ENCODE measurements at regions not wholly inside any gene's neighbourhood (a gene's known extent, or its start where the extent isn't known, plus 50 kb on each side); places are given as distances from the start of the nearest gene placed in this dataset.
A peak's percentile ranks its signal among the peaks of the same experiment; 100 is the strongest.

DNA sequence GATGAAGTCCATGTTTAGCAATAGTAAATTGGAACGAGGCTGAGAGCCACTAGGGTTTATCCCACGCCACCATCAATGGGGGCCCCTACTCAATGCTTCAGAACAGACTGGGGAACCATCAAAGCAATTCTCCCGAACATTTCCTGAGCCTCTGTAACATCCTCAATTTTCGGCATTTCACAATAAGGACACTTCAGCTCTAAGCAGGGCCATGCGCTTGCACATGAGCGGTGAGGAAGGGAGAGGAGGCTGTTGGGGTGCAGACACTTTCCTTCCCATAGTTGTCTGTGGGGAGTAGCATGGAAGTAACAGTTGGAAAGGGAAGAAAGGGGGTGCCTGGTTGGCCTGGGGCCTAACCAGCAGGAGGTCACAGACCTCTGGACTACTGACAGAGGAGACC lies 129.9 kb upstream of the PRMT8 start:
- FAIRE-seq (no peak), DNase-seq (ENCODE audit: insufficient read length, low spot score) (no peak)
- TF ChIP-seq, protein P1, sequence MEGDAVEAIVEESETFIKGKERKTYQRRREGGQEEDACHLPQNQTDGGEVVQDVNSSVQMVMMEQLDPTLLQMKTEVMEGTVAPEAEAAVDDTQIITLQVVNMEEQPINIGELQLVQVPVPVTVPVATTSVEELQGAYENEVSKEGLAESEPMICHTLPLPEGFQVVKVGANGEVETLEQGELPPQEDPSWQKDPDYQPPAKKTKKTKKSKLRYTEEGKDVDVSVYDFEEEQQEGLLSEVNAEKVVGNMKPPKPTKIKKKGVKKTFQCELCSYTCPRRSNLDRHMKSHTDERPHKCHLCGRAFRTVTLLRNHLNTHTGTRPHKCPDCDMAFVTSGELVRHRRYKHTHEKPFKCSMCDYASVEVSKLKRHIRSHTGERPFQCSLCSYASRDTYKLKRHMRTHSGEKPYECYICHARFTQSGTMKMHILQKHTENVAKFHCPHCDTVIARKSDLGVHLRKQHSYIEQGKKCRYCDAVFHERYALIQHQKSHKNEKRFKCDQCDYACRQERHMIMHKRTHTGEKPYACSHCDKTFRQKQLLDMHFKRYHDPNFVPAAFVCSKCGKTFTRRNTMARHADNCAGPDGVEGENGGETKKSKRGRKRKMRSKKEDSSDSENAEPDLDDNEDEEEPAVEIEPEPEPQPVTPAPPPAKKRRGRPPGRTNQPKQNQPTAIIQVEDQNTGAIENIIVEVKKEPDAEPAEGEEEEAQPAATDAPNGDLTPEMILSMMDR (IDR thresholded peaks at IDR 0.05; ENCODE audit: insufficient read depth, missing control alignments): no peak

GRCh38 chr12:3362737-3363136 lies 128.3 kb upstream of the PRMT8 start:
- TF ChIP-seq, protein P1 (IDR thresholded peaks at IDR 0.05; ENCODE audit: insufficient read depth, missing control alignments): no peak
- no peak for FAIRE-seq
- no peak for DNase-seq (ENCODE audit: insufficient read length, low spot score)

DNA sequence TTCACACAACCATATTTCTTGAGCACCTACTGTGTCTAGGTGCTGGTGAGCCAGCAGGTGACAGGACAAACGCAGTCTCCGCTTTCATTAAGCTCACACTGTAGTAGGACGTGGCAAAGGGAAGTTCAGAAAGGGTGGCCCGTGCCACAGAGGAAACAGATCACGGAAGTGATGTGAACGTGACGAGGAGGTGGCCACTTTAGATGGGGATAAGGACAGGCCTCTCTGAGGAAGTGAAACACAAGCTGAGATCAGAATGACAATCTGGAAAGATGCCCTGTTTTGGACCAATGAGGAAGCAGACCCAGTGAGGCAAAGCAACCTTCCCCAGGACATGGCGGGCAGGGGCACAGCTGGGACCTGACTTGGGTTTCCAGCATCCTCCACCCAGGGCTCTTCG lies 127.4 kb upstream of the PRMT8 start:
- TF ChIP-seq, protein P1 (IDR thresholded peaks at IDR 0.05; ENCODE audit: insufficient read depth, missing control alignments): no peak
- FAIRE-seq: no peak
- no peak for DNase-seq (ENCODE audit: insufficient read length, low spot score)

- DNase-seq (ENCODE audit: insufficient read length, low spot score) (no peak), FAIRE-seq (no peak)
- TF ChIP-seq, protein P1 (IDR thresholded peaks at IDR 0.05; ENCODE audit: insufficient read depth, missing control alignments): no peak
These were observed 126.8 kb upstream of the PRMT8 start for GRCh38 chr12:3364226-3364625.

GRCh38 chr12:3364661-3365462 lies 126.1 kb upstream of the PRMT8 start:
- DNase-seq (ENCODE audit: insufficient read length, low spot score): no peak
- TF ChIP-seq, protein P1 (IDR thresholded peaks at IDR 0.05; ENCODE audit: insufficient read depth, missing control alignments): no peak
- FAIRE-seq: no peak

GRCh38 chr12:3365463-3366411 lies 125.3 kb upstream of the PRMT8 start:
- DNase-seq (ENCODE audit: insufficient read length, low spot score) (peak; percentile 52), FAIRE-seq (no peak)
- TF ChIP-seq, protein P1 (IDR thresholded peaks at IDR 0.05; ENCODE audit: insufficient read depth, missing control alignments): no peak

All from D721Med (cell line).